Spleen (tissue), 7 donors: ENCODE measurements at regions not wholly inside any gene's neighbourhood (a gene's known extent, or its start where the extent isn't known, plus 50 kb on each side); places are given as distances from the start of the nearest gene placed in this dataset.

ENCODE experiments used
- CTCF ChIP-seq, 11 experiments: fragments of 200-600 bp in 7 of 11; fragments of 450-650 bp in 4 of 11; sonication (generic) in 4 of 11; IDR thresholded peaks in 8 of 11; conservative IDR thresholded peaks in 3 of 11; 1 replicate in 7 of 11; 2 replicates in 4 of 11; pipeline versions ENCODE4 v1.4.0 to v1.8.0; 2016 to 2021; ENCODE audit warnings: antibody characterized with exemption in 11 of 11, inconsistent platforms in 4 of 11, mild to moderate bottlenecking in 1 of 11
- POLR2A ChIP-seq, 3 donors: fragments of 450-650 bp; IDR thresholded peaks; one replicate each; pipeline ENCODE4 v1.5.1; 2017; ENCODE audit warnings: antibody characterized with exemption in 3 of 3, mild to moderate bottlenecking in 1 of 3
- POLR2AphosphoS5 ChIP-seq, 3 donors: sonication (generic); formaldehyde crosslinking; IDR thresholded peaks; one replicate each; pipeline ENCODE4 v1.5.1; 2017; ENCODE audit warnings: antibody characterized with exemption in 3 of 3
- donor health status: DM: no; HTN: no; CAD: no; lungs with moderate emphysema.
- donor health status: DM: no; HTN: no; CAD: no.
- donor health status: DM: no; HTN: no; CAD: no.

- TF ChIP-seq CTCF (IDR thresholded peaks at IDR 0.05 in 8 of 11, conservative IDR thresholded peaks at IDR 0.05 in 3 of 11) (no peak), POLR2AphosphoS5 (IDR thresholded peaks at IDR 0.05) (no peak), POLR2A (IDR thresholded peaks at IDR 0.05) (no peak)
These were observed 337.4 kb downstream of the NUAK1 start for GRCh38 chr12:105801351-105801750.
